ENCODE measurements at regions not wholly inside any gene's neighbourhood (a gene's known extent, or its start where the extent isn't known, plus 50 kb on each side); places are given as distances from the start of the nearest gene placed in this dataset.

- H3K4me3 ChIP-seq (ENCODE audit: low read depth, low read length), result no peak overlapping the region
- TF ChIP-seq CTCF (IDR thresholded peaks at IDR 0.05; ENCODE audit: borderline replicate concordance, insufficient read depth, low read depth, low read length), result no peak
Measured at GRCh38 chr15:60250316-60250715, 147.5 kb downstream of the ANXA2 start.

- TF ChIP-seq CTCF (IDR thresholded peaks at IDR 0.05; ENCODE audit: borderline replicate concordance, insufficient read depth, low read depth, low read length), result no peak
- H3K4me3 ChIP-seq (ENCODE audit: low read depth, low read length), result no peak overlapping the region
Measured at GRCh38 chr15:60251300-60252070, 146.3 kb downstream of the ANXA2 start.

DNA sequence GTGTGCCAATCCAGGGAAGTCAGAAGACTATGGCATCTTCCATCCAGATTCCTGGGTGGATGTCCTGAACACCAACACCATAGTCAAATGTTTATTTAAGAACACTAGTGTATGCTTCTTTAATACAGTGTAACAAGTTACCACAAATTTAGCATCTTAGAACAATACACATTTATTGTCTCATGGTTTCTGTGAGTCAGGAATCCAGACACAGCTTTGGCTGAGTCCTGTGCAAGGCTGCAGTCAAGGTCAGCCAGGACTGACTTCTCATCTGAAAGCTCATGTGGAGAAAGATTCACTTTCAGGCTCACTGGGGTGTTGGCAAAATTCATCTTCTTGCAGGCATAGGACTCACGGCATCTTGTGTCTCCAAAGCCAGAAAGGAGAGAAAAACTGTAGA, 143.4 kb downstream of the ANXA2 start:
- TF ChIP-seq CTCF (IDR thresholded peaks at IDR 0.05; ENCODE audit: borderline replicate concordance, insufficient read depth, low read depth, low read length), result no peak
- no peak overlapping the region for H3K4me3 ChIP-seq (ENCODE audit: low read depth, low read length)

DNA sequence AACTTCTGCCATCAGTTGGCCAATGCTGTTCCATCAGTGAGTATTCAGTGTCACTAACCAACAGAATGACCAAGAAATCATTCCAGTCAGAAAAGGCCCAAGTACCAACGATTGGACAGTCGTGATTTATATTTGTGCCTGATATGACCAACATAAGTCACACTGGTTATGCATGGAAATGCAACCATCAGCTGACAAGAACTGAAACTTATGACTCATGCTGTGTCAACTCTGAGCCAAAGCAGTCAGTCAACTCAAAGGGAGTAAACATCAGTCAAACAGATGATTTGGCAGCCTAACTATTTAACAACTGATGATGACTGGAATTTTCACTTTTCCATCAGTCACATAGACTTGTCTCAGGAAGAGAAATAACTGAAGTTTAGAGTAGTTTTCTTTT, 142.4 kb downstream of the ANXA2 start:
- TF ChIP-seq CTCF (IDR thresholded peaks at IDR 0.05; ENCODE audit: borderline replicate concordance, insufficient read depth, low read depth, low read length), result no peak
- H3K4me3 ChIP-seq (ENCODE audit: low read depth, low read length), result no peak overlapping the region

- no peak overlapping the region for H3K4me3 ChIP-seq (ENCODE audit: low read depth, low read length)
Measured at GRCh38 chr15:60257591-60258159, 140.1 kb downstream of the ANXA2 start.

DNA sequence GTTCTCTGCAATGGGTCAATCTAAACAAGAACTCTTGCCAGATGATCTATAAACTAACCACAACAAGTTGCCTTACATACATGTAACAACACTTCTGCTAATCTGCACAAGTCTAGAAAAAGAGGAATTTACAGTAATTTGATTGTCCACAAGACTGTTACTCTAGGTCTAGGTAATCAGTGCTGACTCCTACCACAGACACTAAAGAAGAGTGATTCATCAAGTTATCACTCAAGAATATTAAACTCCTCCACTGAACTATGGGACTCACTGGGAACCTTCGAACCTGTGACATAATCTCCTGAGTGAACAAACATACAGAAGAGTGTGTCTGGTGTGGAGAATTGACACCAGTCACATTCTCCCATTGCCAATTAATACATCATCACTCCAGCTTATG, 138.3 kb downstream of the ANXA2 start:
- no peak for TF ChIP-seq CTCF (IDR thresholded peaks at IDR 0.05; ENCODE audit: borderline replicate concordance, insufficient read depth, low read depth, low read length)
- no peak overlapping the region for H3K4me3 ChIP-seq (ENCODE audit: low read depth, low read length)

More at GRCh38 chr15:60257591-60258159, 140.1 kb downstream of the ANXA2 start:
- TF ChIP-seq CTCF (IDR thresholded peaks at IDR 0.05; ENCODE audit: borderline replicate concordance, insufficient read depth, low read depth, low read length), result no peak

GRCh38 chr15:60264088-60264487, 133.7 kb downstream of the ANXA2 start:
- H3K4me3 ChIP-seq (ENCODE audit: low read depth, low read length), result no peak overlapping the region
- no peak for TF ChIP-seq CTCF (IDR thresholded peaks at IDR 0.05; ENCODE audit: borderline replicate concordance, insufficient read depth, low read depth, low read length)

Measured in GM12875 (cell line).